NOMO-1 treated with DMSO at 0.1 percent for 48 hours (cell line): ENCODE measurements at regions not wholly inside any gene's neighbourhood (a gene's known extent, or its start where the extent isn't known, plus 50 kb on each side); places are given as distances from the start of the nearest gene placed in this dataset.
A peak's percentile ranks its signal among the peaks of the same experiment; 100 is the strongest.

Experiments used
- DNase-seq: peaks from one replicate; lab custom pipeline; 2025; ENCODE audit not compliant: unreplicated experiment; lab: John Stamatoyannopoulos, UW

DNA sequence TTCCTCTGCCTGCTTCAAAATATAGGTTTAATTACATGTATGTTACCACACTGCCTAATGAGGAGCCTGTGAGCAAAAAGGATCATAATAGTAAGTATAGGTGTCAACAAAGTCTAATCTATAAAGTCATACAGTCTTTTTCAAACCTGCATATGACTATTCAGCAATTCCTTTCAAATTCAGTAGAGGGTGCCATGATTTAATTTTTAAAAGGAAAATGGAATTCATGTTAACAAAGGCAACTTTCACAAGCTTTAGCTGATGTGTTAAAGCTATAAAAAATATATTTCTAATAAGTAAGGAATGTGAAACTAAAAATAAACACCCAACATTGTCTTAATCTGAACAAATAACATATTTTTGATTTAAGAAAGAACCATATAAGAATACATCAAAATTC, 52.1 kb downstream of the MPP7 start:
- DNase-seq: peak; percentile 11

DNA sequence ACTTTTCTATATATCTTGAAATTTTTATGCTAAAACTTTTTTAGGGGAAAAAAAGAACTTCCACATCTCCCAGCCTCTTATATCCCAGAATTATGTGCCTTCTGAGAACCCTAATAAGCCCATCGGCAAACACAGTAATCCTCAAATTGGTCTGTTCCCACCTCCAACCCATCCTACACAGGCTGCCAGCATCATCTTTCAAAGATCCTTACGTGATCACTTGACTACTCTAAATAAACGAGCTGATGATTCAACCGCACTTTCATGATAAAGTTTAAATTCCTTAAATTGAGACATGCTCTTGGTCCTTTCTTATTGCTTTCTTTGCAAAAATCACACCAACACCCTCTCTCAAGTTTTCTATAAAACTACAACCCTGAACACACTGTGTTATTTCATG, 52.5 kb downstream of the MPP7 start:
- DNase-seq: no peak

DNA sequence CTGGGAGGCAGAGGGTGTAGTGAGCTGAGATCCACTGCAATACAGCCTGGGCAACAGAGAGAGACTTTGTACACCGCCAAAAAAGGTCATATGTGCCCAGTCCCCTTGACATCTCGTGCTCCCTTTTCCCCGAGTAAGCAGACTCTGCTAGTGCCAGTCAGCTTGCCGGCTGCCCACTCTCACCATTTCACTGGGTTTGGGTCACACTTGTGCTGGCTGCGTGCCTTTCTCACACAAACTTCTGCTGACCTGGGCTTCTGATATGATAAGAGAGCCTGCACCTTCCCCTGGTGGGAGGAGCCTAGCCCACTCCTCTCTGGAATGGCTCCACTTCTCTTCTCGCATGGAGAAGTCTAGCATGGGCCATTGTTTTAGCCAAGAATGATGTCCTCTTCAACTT, 53.4 kb downstream of the MPP7 start:
- no peak for DNase-seq

DNA sequence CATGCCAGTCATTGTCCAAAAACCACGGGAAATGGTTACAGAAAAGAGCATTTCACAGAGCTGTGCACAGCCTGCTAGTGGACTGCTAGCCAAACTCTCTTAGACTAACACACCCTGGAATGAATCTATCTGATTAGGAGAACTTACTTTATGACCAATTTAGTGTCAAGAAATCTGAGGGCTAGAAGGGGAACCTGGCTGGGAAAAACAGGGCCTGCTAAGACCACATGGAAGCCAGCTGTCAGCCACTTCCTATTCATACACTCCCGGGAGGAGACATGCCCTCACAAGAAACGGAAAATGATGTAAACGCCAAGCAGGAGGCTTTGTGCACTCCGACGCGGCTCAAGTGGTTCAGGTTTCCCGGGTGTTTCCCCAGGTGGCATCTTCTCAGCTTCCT, 54.8 kb downstream of the MPP7 start:
- peak; percentile 79 for DNase-seq

DNA sequence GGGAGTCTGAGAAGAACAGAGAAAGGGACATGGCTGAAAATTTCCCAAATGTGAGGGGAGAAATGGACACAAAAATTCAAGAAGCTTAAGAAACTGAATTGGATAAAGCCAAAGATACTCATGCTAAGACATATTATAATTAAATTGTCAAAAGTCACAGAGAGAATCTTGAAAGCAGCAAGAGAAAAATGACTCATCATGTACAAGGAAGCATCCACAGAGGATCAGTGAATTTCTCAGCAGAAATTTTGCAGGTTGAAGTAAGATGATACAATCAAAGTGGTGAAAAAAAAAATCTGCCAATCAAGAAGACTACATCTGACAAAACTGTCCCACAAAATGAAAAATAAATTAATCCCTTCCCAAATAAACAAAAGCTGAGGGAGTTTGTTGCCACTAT, 56.8 kb downstream of the MPP7 start:
- DNase-seq: no peak

DNA sequence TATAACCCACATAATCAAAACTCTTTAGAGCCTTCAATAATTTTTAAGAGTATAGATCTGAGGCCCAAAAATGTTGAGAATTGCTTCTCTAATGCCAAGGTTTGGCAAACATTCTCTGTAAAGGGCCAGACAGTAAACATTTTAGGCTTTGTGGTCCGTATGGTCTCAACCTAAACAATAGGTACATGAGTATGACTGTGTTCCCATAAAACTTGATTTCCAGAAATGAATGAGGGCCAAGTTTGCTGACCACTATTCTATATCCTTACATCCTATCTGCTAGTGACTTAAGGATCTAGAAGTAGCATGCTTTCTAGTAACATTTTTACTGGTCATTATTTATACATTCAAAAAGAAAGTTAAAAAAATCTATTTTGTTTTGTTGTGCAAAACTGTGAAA, 58.9 kb downstream of the MPP7 start:
- no peak for DNase-seq

DNA sequence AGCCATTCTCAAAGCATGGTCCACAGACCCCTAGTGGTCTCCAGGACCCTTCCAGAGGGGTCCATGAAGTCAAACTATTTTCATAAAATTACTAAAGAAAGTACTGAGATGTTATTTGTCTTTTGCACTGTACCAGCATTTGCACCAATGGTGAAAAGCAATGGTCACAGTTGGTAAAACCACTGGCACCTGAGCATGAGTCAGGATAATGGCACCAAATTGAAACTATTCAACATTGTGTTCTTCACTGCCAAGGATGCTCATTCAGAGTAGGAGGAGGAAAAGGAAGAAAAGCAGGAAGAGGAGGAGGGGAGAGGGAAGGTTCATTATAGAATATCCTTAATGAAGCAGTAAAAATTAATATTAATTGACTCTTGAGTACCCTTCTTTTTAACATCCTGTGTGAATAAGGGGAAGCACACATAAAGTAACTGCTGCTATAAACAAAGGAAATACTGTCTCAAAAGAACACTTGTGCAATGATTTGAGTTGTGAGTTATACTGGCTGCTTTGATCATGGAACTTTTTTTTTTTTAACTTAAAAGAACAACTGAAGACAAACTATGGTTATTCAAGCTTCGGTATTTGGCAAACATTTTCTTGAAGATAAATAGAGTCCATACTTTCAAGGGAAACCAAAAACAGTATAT, 60.2 kb downstream of the MPP7 start:
- DNase-seq: peak; percentile 62

DNA sequence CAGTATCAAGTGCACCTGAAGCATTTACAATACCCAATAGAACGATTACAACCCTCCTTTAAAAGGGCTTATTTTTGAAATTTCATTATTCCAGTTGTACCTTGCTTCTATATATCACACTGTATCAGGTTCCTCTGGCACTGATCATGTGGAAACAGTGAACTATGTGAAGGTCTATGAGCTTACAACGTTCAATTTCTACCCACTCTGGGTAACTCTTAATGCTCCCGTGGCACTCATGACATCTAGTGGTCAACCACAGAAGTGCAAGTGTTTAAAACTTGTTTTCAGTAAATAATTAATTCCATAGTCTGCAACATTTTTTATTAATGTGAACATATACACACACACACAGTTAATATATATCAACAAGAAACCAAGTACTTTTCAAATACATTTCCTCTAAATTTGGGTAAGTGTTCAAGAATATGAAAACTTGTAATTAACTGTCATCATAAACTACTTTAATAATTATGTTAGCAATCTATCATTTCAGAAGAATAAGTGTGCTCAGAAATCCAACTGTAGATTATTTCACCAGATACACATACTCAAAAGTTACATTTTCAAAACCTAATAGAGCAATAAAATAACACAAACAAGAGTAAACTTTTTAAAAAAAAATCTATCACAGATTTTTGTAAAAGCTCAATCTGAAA, 61.0 kb downstream of the MPP7 start:
- peak; percentile 50 for DNase-seq

DNA sequence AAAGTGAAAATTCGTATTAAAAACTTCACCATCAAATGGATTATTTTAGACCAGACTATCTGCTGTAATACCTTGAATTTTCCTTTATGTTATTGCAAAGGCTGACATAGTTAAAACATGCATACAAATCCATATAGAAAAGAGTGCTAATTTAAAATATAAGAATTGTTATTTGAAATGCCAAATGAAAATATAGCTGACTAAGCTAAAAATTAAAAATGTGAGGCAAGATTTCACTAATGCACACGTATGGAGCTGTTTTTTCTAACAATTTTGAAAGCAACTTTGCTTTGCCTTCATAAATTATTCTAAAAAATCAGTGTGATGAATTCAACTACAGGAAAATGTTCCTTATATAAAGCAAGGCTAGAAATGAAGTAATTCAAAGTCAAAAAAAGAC, 62.5 kb downstream of the MPP7 start:
- DNase-seq: no peak

DNA sequence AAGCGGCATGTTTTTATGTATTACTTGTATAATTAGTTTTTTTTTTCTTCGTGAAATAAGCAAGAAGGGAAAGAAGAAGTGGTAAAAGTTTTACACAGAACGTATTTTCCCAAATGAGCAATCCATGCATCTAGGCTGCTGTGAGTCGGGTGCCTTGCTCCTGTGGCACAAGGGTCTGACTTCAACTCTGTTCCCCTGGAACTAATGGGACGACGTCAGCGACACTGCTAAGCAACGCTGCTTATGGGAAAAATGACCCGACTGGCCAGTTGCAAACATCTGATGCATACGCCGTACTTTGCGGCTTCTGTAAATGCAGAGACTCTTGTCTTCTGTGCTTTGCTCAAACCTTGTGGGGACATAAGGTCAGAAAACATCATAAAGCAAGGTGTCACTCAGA, 66.3 kb downstream of the MPP7 start:
- DNase-seq: no peak

DNA sequence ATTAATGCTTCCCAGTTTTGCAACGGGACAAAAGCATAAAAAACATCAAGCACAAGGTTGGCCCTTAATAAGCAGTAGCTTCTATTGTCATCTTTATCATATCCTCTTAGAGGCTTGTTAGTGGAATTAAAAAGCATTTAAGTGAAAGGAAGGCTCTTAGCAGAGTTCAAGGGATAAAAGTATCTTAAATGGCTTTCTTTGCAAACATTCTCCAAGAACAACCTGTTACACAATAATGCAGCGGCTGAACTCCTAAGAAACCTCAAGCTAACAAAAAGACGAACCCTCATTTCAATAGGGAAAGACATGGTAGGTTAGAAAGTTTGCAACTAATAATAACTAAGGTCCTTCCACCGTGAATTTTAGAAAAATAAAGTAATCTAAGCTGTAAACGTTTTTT, 82.1 kb downstream of the MPP7 start:
- no peak for DNase-seq

DNA sequence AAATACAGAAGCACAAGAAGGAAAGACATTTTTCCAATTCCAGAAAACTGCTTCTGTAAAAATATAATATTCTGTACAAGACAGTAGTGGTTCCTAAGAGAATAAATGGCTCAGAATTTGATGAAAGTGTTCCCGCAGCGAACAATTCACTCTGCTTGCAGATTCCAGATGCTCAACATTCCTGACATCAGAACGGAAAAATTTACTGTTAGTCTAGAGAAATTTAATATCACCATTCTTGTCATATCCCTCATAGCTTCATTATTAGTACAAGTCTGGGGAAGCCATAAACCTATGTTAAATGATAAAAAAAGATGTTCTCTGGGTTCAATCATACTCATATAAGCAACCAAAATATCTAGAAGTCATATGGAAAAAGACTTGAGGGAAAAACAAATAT, 83.6 kb downstream of the MPP7 start:
- DNase-seq: no peak

DNA sequence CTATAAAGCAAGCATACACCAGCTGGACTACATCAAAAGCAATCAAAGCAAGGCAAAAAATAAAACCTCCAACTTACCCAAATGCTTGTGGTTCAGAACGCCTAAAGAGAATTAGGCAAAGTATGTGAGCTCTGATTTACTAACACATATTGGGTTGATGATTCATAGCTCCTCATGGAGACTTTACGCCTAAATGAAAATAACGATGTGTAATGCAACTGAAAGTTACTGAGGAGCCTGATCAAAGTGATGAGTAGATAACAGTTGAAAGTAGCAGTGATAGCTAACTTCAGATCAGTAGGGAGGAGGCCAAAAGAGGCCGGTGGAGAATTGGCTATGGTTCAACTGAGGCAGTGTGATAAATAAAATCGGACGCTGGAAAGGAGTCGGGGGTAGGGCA, 85.0 kb downstream of the MPP7 start:
- no peak for DNase-seq

DNA sequence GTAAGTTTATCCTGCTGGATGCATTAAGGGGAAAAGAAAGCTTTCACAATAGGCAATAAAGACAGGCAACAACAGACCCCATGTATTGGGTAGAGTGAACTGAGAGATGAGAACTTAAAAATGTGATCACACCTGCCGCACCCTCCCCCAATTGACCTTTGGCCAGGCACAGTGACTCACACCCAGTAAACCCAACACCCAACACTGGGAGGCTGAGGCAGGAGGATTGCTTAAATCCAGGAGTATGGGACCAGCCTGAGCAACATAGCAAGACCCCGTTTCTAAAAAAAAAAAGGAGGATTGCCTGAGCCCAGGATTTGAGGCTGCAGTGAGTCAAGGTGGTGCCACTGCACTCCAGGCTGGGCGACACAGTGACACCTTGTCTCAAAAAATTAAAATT, 86.9 kb downstream of the MPP7 start:
- no peak for DNase-seq

DNA sequence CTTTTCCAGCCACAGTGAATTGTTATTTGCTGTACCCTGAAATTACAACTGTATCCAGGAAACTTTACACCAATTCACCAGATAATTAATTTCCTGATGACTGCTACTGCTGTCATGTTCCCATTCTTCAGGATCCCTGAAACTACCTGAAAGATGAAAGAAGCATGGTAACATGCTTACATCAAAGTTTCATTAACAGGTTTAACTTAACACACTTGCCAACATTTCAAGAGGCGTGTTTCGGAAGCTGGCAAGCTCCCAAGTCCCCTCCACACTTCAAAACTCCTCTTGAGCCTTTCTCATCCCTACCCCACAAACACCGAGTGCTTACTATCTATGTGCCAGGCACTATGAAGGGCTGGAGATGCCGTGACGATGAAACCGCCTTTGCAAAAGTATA, 88.6 kb downstream of the MPP7 start:
- no peak for DNase-seq

DNA sequence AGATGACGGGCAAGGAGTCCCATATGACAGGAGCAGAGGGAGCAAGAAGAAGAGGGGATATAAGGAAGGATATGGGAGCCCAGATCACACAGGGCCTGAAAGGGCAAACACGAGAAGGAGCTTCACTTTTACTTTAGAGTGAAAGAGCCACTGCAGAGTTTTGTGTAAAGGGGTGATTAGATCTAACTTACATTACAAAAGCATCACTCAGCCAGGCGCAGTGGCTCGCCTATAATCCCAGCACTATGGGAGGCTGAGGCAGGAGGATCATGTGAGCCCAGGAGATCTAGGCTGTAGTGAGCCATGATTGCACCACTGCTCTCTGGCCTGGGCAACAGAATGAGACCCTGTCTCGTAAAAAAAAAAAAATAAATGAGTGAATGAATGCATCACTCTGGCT, 91.1 kb downstream of the MPP7 start:
- DNase-seq: no peak

DNA sequence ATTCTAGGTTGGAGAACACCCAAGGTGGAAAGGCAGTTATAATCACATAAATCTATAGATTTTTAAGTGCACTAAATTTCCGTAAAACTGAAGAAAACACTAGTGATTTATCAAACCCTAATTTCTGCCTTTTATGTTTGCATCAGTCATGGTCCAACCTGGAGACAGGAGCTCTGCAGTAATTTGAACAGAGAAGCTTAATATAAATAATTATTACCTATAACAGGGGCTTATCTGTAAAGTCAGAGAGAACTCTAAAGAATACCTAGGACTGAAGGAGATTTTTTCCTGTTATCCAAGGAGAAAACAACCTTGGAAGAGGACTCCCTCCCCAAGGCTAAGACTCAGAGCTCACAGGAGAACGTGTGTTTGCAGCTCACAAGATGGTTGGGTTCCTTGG, 95.1 kb downstream of the MPP7 start:
- no peak for DNase-seq

DNA sequence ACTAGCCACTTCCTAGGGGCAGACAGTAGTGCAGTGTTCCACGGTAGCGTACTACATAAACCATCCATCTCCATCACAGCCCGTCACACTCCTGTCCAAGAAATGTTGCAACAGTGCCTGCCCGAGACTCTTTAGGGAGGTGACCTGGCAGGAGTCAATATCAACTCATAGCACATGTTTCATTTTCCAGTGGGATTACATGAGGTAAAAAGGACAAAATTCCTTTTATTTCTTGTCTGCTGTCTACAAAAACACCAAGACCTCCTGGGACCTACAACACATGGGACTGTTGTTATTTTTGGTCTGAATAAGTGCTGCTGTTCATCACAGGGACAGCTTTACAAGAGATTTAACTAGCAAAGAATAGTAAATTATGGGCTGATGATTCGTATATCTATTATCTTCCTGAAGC, 99.9 kb downstream of the MPP7 start:
- no peak for DNase-seq

DNA sequence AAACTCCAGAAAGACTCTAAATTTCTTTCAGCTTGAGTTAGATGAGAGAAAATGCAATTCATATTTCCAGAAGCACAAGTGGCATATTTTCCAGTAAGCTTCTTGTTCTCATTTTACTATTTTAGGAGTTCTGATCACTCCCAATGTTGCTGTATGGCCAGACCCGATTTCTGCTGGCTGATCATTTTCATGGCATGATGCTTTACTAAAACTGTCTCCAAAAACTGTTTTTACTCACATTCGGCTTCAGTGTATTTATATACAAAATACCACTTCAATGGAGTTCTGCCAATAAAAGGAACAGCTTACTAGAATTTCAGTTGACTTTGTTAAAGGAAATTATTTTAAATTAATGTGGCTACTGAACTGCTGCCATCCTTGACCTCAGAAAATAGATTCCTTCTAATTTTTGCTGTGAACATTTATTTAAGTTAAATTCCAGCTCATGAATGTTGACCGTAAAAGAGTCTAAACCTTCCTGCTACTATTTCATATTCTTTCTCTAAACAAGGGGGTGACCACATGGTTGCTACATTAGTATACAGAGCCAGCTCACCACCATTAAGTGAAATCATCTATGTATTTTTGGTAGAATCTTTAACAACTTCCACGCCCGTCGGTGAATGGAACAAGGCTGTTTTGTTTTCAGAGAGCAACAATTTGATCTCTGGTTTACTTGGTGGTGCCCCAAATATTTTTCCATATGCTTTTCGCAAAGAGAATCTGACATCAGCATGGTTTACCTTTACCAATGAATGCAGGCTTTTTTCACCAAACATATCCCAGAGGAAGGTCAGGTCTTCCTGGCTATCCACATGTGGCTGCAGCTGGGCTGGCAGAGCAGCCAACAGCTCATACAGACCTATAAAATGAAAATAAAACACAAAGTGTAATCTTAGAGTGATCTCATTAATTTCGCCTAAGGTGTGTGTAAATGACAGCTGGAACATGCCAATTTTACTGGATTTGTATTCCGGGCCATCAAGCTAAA, 101.2 kb downstream of the MPP7 start:
- no peak for DNase-seq

DNA sequence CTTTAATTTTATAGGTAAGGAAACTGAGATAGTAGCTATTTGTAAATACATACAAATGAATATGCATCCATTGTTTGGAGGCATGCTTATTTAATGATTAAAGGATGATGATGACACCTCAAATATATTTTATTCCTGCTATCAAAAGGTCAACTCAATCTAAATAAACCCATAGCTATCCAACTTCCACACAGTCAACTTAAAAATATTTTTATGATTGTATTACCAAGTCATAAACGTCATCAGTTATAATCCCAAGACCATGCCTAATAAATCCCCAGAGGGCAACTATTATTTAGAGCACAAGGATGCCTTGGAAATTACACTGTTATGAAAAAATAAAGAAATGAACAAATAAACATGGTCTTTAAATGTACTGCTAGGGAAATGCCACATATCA, 102.1 kb downstream of the MPP7 start:
- DNase-seq: no peak

DNA sequence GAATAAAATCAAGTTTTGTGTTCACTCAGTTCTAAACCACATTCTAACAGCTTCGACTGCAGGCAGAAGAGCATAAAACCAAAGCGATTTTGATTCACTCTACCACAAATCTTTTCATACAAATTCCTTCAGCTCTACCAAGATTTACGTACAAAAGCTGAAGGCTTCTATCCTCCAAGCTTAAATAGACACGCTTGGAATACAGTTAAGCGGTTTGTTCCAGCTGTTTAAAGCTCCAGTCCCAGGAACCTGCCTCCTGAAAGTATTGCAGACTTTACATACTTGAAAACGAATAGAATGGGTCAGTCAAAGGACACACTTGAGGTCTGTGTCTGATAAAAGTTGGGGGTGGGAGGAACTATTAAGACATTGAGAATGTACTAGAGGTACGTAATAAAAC, 102.9 kb downstream of the MPP7 start:
- DNase-seq: no peak

DNA sequence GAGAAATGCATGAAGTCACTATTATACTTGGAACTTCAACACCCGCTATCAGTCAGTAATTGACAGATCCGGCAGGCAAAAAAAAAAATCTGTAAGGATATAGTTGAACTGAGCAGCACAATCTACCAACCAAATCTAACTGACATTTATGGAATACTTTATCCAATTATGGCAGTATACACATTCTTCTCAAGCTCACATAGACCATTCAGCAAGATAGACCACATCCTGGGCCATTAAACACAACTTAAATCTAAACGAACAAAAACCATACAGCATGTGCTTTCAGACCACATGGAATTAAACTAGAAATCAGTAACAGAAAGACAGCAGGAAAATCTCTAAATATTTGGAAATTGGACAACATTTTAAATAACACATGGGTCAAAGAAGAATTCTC, 112.7 kb downstream of the MPP7 start:
- DNase-seq: no peak
